Testis (tissue), 2 donors: ENCODE measurements at regions not wholly inside any gene's neighbourhood (a gene's known extent, or its start where the extent isn't known, plus 50 kb on each side); places are given as distances from the start of the nearest gene placed in this dataset.

Experiments
- DNase-seq: peaks from one replicate; pipeline ENCODE4 v3.0.0-alpha.2; 2019
- H3K27ac ChIP-seq, 2 donors: fragments of 200-600 bp; sonication (generic); one replicate each; pipeline ENCODE4 v1.5.1; 2019
- H3K27me3 ChIP-seq: fragments of 200-600 bp; sonication (generic); one replicate; pipeline ENCODE4 v1.5.1; 2019
- H3K36me3 ChIP-seq: fragments of 200-600 bp; sonication (generic); one replicate; pipeline ENCODE4 v1.5.1; 2017; ENCODE audit warnings: low read depth; ENCODE audit errors: missing control alignments
- H3K4me1 ChIP-seq: fragments of 200-600 bp; sonication (generic); one replicate; pipeline ENCODE4 v1.5.1; 2019
- H3K4me3 ChIP-seq, 2 donors: fragments of 200-600 bp; sonication (generic); one replicate each; pipeline ENCODE4 v1.5.1; 2017 to 2019
- H3K9me3 ChIP-seq: fragments of 200-600 bp; sonication (generic); one replicate; pipeline ENCODE4 v1.5.1; 2017
- POLR2A ChIP-seq: fragments of 450-650 bp; IDR thresholded peaks from one replicate; pipeline ENCODE4 v1.6.1; 2017; ENCODE audit warnings: antibody characterized with exemption, mild to moderate bottlenecking, moderate library complexity
- WGBS, 2 donors: methylation state at CpG; one replicate each; pipeline ENCODE4 v1.1.5; 2018; 5-methylcytosine and 5-hydroxymethylcytosine counted together
- intact Hi-C: fragments of 100-400 bp; cut with DNase I; formaldehyde crosslinking; loops from one replicate; pipeline ENCODE4 v1.15.1; 2023; ENCODE audit warnings: low total_unique reads
- TF ChIP-seq, protein P1 (sequence below), 3 experiments: fragments of 450-650 bp in 2 of 3; fragments of 200-600 bp in 1 of 3; sonication (generic) in 1 of 3; IDR thresholded peaks; one replicate each; pipeline ENCODE4 v1.5.1; 2016 to 2019; ENCODE audit warnings: antibody characterized with exemption in 3 of 3, mild to moderate bottlenecking in 2 of 3, moderate library complexity in 1 of 3

DNA sequence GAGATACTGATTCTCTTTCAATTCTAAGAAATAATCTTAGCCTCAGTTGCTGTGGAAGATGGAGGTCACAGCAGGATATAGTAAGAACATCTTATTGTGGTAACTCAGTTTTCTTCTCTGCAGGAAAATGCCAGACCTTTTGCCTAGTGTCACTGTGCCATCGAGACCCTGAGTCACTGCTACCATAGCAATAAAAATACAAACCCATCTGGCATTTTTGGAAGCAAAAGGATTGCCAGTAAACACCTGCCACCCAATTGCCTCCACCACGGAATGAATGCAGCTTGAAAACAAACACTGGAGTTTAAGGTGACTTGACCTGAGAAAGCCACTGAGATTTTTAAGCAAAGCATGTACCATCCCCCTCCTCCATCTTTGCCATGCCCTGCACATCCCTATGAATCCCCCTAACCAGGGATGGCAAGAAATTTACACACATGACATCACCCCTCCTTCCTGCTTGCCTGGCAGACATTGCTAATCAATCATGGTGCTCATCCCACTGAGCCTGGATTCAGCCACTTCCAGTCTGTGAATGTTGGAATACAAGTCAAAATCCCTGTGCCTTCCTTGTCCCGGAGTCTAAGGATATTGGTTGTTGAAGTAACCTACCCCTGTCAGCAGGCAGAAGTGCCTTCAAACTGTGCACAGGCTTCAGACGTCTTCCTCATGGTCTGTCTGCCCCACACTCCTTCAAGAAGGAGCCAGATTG, 59.6 kb upstream of the MAMLD1 start:
- H3K9me3 ChIP-seq = no peaks in the 10 kb centered on the region
- H3K36me3 ChIP-seq = no peaks in the 10 kb centered on the region
- TF ChIP-seq, protein P1, sequence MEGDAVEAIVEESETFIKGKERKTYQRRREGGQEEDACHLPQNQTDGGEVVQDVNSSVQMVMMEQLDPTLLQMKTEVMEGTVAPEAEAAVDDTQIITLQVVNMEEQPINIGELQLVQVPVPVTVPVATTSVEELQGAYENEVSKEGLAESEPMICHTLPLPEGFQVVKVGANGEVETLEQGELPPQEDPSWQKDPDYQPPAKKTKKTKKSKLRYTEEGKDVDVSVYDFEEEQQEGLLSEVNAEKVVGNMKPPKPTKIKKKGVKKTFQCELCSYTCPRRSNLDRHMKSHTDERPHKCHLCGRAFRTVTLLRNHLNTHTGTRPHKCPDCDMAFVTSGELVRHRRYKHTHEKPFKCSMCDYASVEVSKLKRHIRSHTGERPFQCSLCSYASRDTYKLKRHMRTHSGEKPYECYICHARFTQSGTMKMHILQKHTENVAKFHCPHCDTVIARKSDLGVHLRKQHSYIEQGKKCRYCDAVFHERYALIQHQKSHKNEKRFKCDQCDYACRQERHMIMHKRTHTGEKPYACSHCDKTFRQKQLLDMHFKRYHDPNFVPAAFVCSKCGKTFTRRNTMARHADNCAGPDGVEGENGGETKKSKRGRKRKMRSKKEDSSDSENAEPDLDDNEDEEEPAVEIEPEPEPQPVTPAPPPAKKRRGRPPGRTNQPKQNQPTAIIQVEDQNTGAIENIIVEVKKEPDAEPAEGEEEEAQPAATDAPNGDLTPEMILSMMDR (IDR thresholded peaks at IDR 0.05) = no peak
- no peak for TF ChIP-seq POLR2A
- no peaks in the 10 kb centered on the region for H3K4me1 ChIP-seq
- no peak overlapping the region for H3K27ac ChIP-seq
- intact Hi-C loops = no loop called here
- WGBS, 2 donors = 82 to 86% methylated on average over 3 to 4 of the region's 4 CpGs
- H3K27me3 ChIP-seq = no peaks in the 10 kb centered on the region
- DNase-seq = no peak
- H3K4me3 ChIP-seq = no peak overlapping the region

DNA sequence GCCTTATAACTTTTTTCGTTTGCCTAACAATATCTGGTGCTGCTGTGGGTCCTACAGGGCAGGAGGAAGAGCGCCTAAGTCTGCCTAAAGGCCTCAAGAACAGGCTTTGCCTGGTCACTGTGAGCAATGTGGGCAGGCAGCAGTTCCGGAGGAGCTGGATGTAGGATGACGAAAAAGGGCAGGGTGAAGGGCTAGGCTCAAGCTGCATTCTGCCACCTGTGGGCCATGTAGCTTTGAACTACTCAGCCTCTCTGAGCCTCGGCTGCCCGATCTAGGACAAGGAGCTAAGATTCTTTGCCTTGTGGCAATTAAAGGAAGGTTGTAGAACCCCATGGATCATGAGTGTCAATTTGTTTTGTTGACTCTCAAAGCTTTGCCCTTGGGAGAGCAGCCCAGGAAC, 57.1 kb upstream of the MAMLD1 start:
- no peaks in the 10 kb centered on the region for H3K9me3 ChIP-seq
- H3K4me3 ChIP-seq = no peak overlapping the region
- H3K4me1 ChIP-seq = no peaks in the 10 kb centered on the region
- intact Hi-C loops = no loop called here
- no peak overlapping the region for H3K27ac ChIP-seq
- H3K36me3 ChIP-seq = no peaks in the 10 kb centered on the region
- no peak for TF ChIP-seq POLR2A
- TF ChIP-seq, protein P1 (IDR thresholded peaks at IDR 0.05) = no peak
- no peaks in the 10 kb centered on the region for H3K27me3 ChIP-seq
- 86 to 96% methylated on average over 3 to 6 of the region's 6 CpGs for WGBS, 2 donors
- DNase-seq = no peak

DNA sequence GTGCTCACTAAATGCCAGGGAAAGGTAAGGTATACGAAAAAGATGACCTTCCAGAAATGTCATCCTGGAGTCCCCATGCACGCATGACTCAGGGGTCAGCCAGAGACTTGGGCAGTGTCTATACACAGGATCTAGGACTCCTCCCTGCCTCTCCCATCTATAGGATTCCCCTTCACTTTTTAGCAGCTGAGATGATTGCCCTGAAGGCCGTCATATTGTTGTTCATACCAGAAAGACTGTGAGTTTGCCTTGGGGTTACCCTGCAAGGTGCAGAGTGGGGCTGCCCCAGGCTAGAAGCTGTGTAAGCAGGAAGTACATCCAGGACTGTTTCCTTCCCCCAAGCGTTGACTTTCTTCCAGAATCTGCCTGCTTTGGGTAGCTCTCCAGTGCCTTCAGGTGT, 55.1 kb upstream of the MAMLD1 start:
- Histone ChIP-seq H3K9me3 (no peaks in the 10 kb centered on the region), H3K27ac (no peak overlapping the region), H3K4me1 (no peaks in the 10 kb centered on the region), H3K4me3 (no peak overlapping the region), H3K36me3 (no peaks in the 10 kb centered on the region), H3K27me3 (no peaks in the 10 kb centered on the region)
- TF ChIP-seq, protein P1 (IDR thresholded peaks at IDR 0.05) = no peak
- no peak for TF ChIP-seq POLR2A
- no peak for DNase-seq
- intact Hi-C loops = no loop called here
- 83 to 95% methylated on average over 4 of the region's 4 CpGs for WGBS, 2 donors

GRCh38 chrX:150308532-150309157, 54.5 kb upstream of the MAMLD1 start:
- H3K27ac ChIP-seq = no peak overlapping the region
- H3K27me3 ChIP-seq = no peaks in the 10 kb centered on the region
- TF ChIP-seq POLR2A = no peak
- TF ChIP-seq, protein P1 (IDR thresholded peaks at IDR 0.05) = no peak
- no peaks in the 10 kb centered on the region for H3K9me3 ChIP-seq
- no peaks in the 10 kb centered on the region for H3K36me3 ChIP-seq
- intact Hi-C loops = no loop called here
- WGBS, 2 donors = 92 to 100% methylated on average over 2 to 3 of the region's 9 CpGs
- no peak for DNase-seq
- H3K4me1 ChIP-seq = no peaks in the 10 kb centered on the region
- no peak overlapping the region for H3K4me3 ChIP-seq

DNA sequence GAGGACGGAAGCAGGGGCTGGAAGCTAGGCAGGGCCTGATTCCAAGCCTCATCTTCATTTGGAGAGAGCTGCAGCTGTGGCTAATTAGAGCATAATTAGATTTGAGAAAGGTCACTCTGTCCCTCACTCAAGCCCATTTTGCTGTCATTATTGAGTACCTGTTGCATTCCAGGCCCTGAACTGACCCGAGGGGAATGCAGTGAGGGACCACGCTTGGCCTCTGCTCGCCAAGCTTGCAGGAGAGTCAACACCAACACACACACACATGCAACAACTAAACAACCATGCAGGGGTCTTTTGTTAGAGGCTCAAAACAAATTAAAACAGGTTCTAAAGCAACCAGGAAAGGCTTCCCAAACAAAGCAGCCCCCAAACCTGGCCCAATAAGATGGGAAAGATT, 52.7 kb upstream of the MAMLD1 start:
- DNase-seq = no peak
- Histone ChIP-seq H3K36me3 (no peaks in the 10 kb centered on the region), H3K27me3 (no peaks in the 10 kb centered on the region), H3K9me3 (no peaks in the 10 kb centered on the region), H3K27ac (no peak overlapping the region), H3K4me3 (no peak overlapping the region), H3K4me1 (no peaks in the 10 kb centered on the region)
- WGBS, 2 donors = 76 to 93% methylated on average over 3 to 4 of the region's 4 CpGs
- intact Hi-C loops = no loop called here
- TF ChIP-seq POLR2A = no peak
- TF ChIP-seq, protein P1 (IDR thresholded peaks at IDR 0.05) = no peak
